HCT116 (cell line): ENCODE measurements at regions not wholly inside any gene's neighbourhood (a gene's known extent, or its start where the extent isn't known, plus 50 kb on each side); places are given as distances from the start of the nearest gene placed in this dataset.

Experiments used
- ATAC-seq: fragments of 200-7000 bp; cut with Tn5 transposase; 2 replicates; pipeline ENCODE4 v1.9.1; 2020; ENCODE audit warnings: mild to moderate bottlenecking, moderate library complexity
- BruUV-seq: library from RNA; stranded (reverse); fragments of 400-500 nt; replicated peaks from 2 replicates; lab custom pipeline; 2021; lab: Mats Ljungman, UMichigan
- CTCF ChIA-PET: fragments of 300-600 bp; sonication (Branson Sonifier 250); formaldehyde crosslinking; loops from one replicate; lab custom pipeline; 2021; ENCODE audit warnings: antibody characterized with exemption; lab: Charles Lee
- POLR2A ChIA-PET: fragments of 300-600, 350-600 bp; sonication (Branson Sonifier 250); formaldehyde crosslinking; loops from one replicate; lab custom pipeline; 2021; ENCODE audit warnings: antibody characterized with exemption; lab: Charles Lee
- RAD21 ChIA-PET, 2 experiments: fragments of 300-600 bp; sonication (Branson Sonifier 250); formaldehyde crosslinking; loops; one replicate each; lab custom pipeline; 2023; ENCODE audit warnings: low total read pairs in 2 of 2; ENCODE audit not compliant: uncharacterized antibody in 2 of 2, unreplicated experiment in 2 of 2, low non-redundant PET in 1 of 2; lab: Charles Lee
- DNase-seq: peaks from one replicate; pipeline ENCODE4 v3.0.0-alpha.2; 2010; ENCODE audit warnings: low read depth, low spot score
- H2AFZ ChIP-seq: fragments of 200-600 bp; shearing (Covaris generic), sonication (generic); 2 replicates; pipeline ENCODE4 v1.6.1; 2017; ENCODE audit warnings: low read depth, mixed run types, mixed read lengths, antibody characterized with exemption, low read length; ENCODE audit not compliant: poor library complexity, severe bottlenecking
- H3K27ac ChIP-seq: 2 replicates; pipeline ENCODE4 v1.5.1; 2012; ENCODE audit warnings: low read depth, low read length
- H3K27me3 ChIP-seq: fragments of 200-600 bp; sonication (generic); 2 replicates; pipeline ENCODE4 v1.6.1; 2016; ENCODE audit warnings: mixed run types, low read length, mixed read lengths; ENCODE audit not compliant: insufficient read depth
- H3K36me3 ChIP-seq, 2 experiments: fragments of 200-500 bp in 1 of 2; fragments of 200-600 bp in 1 of 2; sonication (Bioruptor generic) in 1 of 2; sonication (generic) in 1 of 2; 2 replicates each; pipeline versions ENCODE4 v1.5.1 to v1.6.1; 2014 to 2016; ENCODE audit warnings: low read length in 2 of 2, inconsistent platforms in 1 of 2, mixed read lengths in 1 of 2, mixed run types in 1 of 2; ENCODE audit not compliant: insufficient read depth in 2 of 2, control insufficient read depth in 1 of 2
- H3K4me1 ChIP-seq, 2 experiments: fragments of 200-600 bp in 1 of 2; sonication (generic) in 1 of 2; 2 replicates each; pipeline versions ENCODE4 v1.5.1 to v1.6.1; 2012 to 2017; ENCODE audit warnings: low read length in 2 of 2, inconsistent platforms in 1 of 2, mild to moderate bottlenecking in 1 of 2, mixed read lengths in 1 of 2, mixed run types in 1 of 2, moderate library complexity in 1 of 2; ENCODE audit not compliant: insufficient read depth in 2 of 2, control insufficient read depth in 1 of 2
- H3K4me2 ChIP-seq: fragments of 200-600 bp; sonication (generic); 2 replicates; pipeline ENCODE4 v1.6.1; 2017; ENCODE audit warnings: mixed run types, low read length, mixed read lengths
- H3K4me3 ChIP-seq, 2 experiments: fragments of 200-600 bp in 1 of 2; sonication (generic) in 1 of 2; replicated peaks in 1 of 2; 2 replicates each; pipeline ENCODE4 v1.5.1; 2011 to 2016; ENCODE audit warnings: low read length in 2 of 2, control low read depth in 1 of 2, low read depth in 1 of 2, mild to moderate bottlenecking in 1 of 2, mixed read lengths in 1 of 2, mixed run types in 1 of 2
- H3K79me2 ChIP-seq: fragments of 200-600 bp; sonication (generic); 2 replicates; pipeline ENCODE4 v1.6.1; 2017; ENCODE audit warnings: mild to moderate bottlenecking, mixed run types, low read length, moderate library complexity, mixed read lengths; ENCODE audit not compliant: insufficient read depth
- H3K9ac ChIP-seq: fragments of 200-600 bp; sonication (generic); 2 replicates; pipeline ENCODE4 v1.6.1; 2016; ENCODE audit warnings: low read length, mixed read lengths
- H3K9me2 ChIP-seq: fragments of 200-600 bp; sonication (generic), shearing (Covaris generic); 2 replicates; pipeline ENCODE4 v1.6.1; 2017; ENCODE audit warnings: mixed run types, mild to moderate bottlenecking, moderate library complexity; ENCODE audit not compliant: insufficient read depth
- H3K9me3 ChIP-seq, 2 experiments: fragments of 200-500 bp in 1 of 2; fragments of 200-600 bp in 1 of 2; sonication (Bioruptor generic) in 1 of 2; sonication (generic) in 1 of 2; 2 replicates each; pipeline ENCODE4 v1.6.1; 2014 to 2017; ENCODE audit warnings: low read length in 2 of 2, mixed read lengths in 2 of 2, inconsistent platforms in 1 of 2, low read depth in 1 of 2, mild to moderate bottlenecking in 1 of 2, mixed run types in 1 of 2, moderate library complexity in 1 of 2; ENCODE audit not compliant: control insufficient read depth in 1 of 2, insufficient read depth in 1 of 2
- H4K20me1 ChIP-seq: fragments of 200-600 bp; sonication (generic), shearing (Covaris generic); 2 replicates; pipeline ENCODE4 v1.6.1; 2017; ENCODE audit warnings: mixed run types, mild to moderate bottlenecking, moderate library complexity; ENCODE audit not compliant: insufficient read depth
- CBX3 ChIP-seq: IDR thresholded peaks from 2 replicates; pipeline ENCODE4 v1.6.1; 2012; ENCODE audit warnings: low read depth
- CEBPB ChIP-seq: IDR thresholded peaks from 2 replicates; pipeline ENCODE4 v1.6.1; 2012; ENCODE audit warnings: low read depth
- EGR1 ChIP-seq: IDR thresholded peaks from 2 replicates; pipeline ENCODE4 v1.6.1; 2012; ENCODE audit warnings: low read depth
- ELF1 ChIP-seq: IDR thresholded peaks from 2 replicates; pipeline ENCODE4 v1.6.1; 2012; ENCODE audit warnings: low read depth, borderline replicate concordance
- EZH2 ChIP-seq: fragments of 200-600 bp; sonication (generic); IDR thresholded peaks from 2 replicates; pipeline ENCODE4 v1.6.1; 2017; ENCODE audit warnings: antibody characterized with exemption, mixed run types
- EZH2phosphoT487 ChIP-seq: fragments of 200-600 bp; IDR thresholded peaks from 2 replicates; pipeline ENCODE4 v1.6.1; 2018; ENCODE audit warnings: antibody characterized with exemption, borderline replicate concordance
- FOSL1 ChIP-seq: IDR thresholded peaks from 2 replicates; pipeline ENCODE4 v1.6.1; 2012; ENCODE audit warnings: low read depth
- JUND ChIP-seq: IDR thresholded peaks from 2 replicates; pipeline ENCODE4 v1.6.1; 2012
- POLR2A ChIP-seq: IDR thresholded peaks from 2 replicates; pipeline ENCODE4 v1.7.0; 2011; ENCODE audit warnings: borderline replicate concordance; ENCODE audit not compliant: insufficient read depth, insufficient read length; ENCODE audit errors: extremely low read depth
- POLR2AphosphoS5 ChIP-seq: IDR thresholded peaks from 2 replicates; pipeline ENCODE4 v1.6.1; 2011; ENCODE audit warnings: mild to moderate bottlenecking, low read depth, low read length, moderate library complexity
- SIN3A ChIP-seq: IDR thresholded peaks from 2 replicates; pipeline ENCODE4 v1.6.1; 2012; ENCODE audit warnings: low read depth
- SRF ChIP-seq: IDR thresholded peaks from 2 replicates; pipeline ENCODE4 v1.6.1; 2012; ENCODE audit warnings: low read depth
- TCF7L2 ChIP-seq: IDR thresholded peaks from 2 replicates; pipeline ENCODE4 v1.7.0; 2011; ENCODE audit warnings: borderline replicate concordance, inconsistent platforms; ENCODE audit not compliant: insufficient read depth, insufficient read length; ENCODE audit errors: extremely low read depth
- YY1 ChIP-seq: IDR thresholded peaks from 2 replicates; pipeline ENCODE4 v1.6.1; 2011; ENCODE audit warnings: low read length, low read depth, moderate library complexity, mild to moderate bottlenecking; ENCODE audit not compliant: insufficient replicate concordance; ENCODE audit errors: extremely low read depth
- ZFX ChIP-seq: fragments of 450-650 bp; IDR thresholded peaks from 2 replicates; pipeline ENCODE4 v1.6.1; 2017
- ZNF274 ChIP-seq: fragments of 200-500 bp; sonication (Bioruptor generic); IDR thresholded peaks from 2 replicates; pipeline ENCODE4 v1.6.1; 2014; ENCODE audit warnings: mild to moderate bottlenecking, low read depth, low read length, inconsistent platforms
- intact Hi-C: fragments of 100-400 bp; cut with micrococcal nuclease; formaldehyde crosslinking; loops from 2 replicates; pipeline ENCODE4 v1.10.0; 2022
- TF ChIP-seq, protein P1 (sequence below): IDR thresholded peaks from 2 replicates; pipeline ENCODE4 v1.6.1; 2012
- TF ChIP-seq, protein P2 (sequence below): IDR thresholded peaks from 2 replicates; pipeline ENCODE4 v1.6.1; 2011; ENCODE audit warnings: mild to moderate bottlenecking, low read length, moderate library complexity; ENCODE audit not compliant: insufficient replicate concordance; ENCODE audit errors: extremely low read depth
- TF ChIP-seq, protein P3 (sequence below): IDR thresholded peaks from 2 replicates; pipeline ENCODE4 v1.6.1; 2012; ENCODE audit warnings: low read depth
- TF ChIP-seq, protein P4 (sequence below): IDR thresholded peaks from 2 replicates; pipeline ENCODE4 v1.6.1; 2012

DNA sequence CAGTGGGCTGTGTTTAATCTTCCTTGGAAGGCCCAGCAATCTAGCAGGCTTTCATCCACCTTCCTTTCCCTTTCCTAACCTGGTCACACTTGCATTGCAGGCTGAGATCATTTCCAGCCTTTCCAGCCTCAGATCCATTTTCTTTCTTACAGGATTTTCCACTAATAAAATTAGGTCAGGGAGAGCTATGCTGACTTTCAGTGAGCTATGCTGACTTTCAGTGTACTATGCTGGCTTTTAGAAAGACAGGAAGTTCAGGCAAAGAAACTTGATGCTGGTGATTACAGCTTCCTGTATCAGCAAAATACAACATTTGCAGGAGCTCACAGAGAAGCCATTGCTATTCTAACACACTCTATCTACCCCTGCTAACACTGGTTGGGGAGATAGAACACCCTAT lies 735.0 kb downstream of the CCDC85A start:
- no peaks in the 10 kb centered on the region for H4K20me1 ChIP-seq
- RAD21 ChIA-PET, result no interaction called here
- H2AFZ ChIP-seq, result no peak overlapping the region
- no peaks in the 10 kb centered on the region for H3K36me3 ChIP-seq
- H3K9me3 ChIP-seq, result no peaks in the 10 kb centered on the region
- H3K9ac ChIP-seq, result no peak overlapping the region
- H3K4me1 ChIP-seq, result no peaks in the 10 kb centered on the region
- ATAC-seq (no peak), DNase-seq (no peak)
- CTCF ChIA-PET, result no interaction called here
- no peaks in the 10 kb centered on the region for H3K79me2 ChIP-seq
- intact Hi-C loops, result no loop called here
- POLR2A ChIA-PET, result no interaction called here
- no TSS peak for BruUV-seq
- no peaks in the 10 kb centered on the region for H3K27me3 ChIP-seq
- no peaks in the 10 kb centered on the region for H3K9me2 ChIP-seq
- no peak overlapping the region for H3K4me3 ChIP-seq
- H3K4me2 ChIP-seq, result no peak overlapping the region
- TF ChIP-seq EZH2phosphoT487 (no peak), SIN3A (no peak), SRF (no peak), ZNF274 (no peak), YY1 (no peak), TCF7L2 (no peak), ZFX (no peak), JUND (no peak), CBX3 (no peak), EGR1 (no peak), POLR2AphosphoS5 (no peak), POLR2A (no peak), CEBPB (no peak), ELF1 (no peak), EZH2 (no peak), FOSL1 (no peak)
- TF ChIP-seq, protein P1, sequence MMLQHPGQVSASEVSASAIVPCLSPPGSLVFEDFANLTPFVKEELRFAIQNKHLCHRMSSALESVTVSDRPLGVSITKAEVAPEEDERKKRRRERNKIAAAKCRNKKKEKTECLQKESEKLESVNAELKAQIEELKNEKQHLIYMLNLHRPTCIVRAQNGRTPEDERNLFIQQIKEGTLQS, result no peak
- TF ChIP-seq, protein P2, sequence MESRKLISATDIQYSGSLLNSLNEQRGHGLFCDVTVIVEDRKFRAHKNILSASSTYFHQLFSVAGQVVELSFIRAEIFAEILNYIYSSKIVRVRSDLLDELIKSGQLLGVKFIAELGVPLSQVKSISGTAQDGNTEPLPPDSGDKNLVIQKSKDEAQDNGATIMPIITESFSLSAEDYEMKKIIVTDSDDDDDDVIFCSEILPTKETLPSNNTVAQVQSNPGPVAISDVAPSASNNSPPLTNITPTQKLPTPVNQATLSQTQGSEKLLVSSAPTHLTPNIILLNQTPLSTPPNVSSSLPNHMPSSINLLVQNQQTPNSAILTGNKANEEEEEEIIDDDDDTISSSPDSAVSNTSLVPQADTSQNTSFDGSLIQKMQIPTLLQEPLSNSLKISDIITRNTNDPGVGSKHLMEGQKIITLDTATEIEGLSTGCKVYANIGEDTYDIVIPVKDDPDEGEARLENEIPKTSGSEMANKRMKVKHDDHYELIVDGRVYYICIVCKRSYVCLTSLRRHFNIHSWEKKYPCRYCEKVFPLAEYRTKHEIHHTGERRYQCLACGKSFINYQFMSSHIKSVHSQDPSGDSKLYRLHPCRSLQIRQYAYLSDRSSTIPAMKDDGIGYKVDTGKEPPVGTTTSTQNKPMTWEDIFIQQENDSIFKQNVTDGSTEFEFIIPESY, result no peak
- TF ChIP-seq, protein P3, sequence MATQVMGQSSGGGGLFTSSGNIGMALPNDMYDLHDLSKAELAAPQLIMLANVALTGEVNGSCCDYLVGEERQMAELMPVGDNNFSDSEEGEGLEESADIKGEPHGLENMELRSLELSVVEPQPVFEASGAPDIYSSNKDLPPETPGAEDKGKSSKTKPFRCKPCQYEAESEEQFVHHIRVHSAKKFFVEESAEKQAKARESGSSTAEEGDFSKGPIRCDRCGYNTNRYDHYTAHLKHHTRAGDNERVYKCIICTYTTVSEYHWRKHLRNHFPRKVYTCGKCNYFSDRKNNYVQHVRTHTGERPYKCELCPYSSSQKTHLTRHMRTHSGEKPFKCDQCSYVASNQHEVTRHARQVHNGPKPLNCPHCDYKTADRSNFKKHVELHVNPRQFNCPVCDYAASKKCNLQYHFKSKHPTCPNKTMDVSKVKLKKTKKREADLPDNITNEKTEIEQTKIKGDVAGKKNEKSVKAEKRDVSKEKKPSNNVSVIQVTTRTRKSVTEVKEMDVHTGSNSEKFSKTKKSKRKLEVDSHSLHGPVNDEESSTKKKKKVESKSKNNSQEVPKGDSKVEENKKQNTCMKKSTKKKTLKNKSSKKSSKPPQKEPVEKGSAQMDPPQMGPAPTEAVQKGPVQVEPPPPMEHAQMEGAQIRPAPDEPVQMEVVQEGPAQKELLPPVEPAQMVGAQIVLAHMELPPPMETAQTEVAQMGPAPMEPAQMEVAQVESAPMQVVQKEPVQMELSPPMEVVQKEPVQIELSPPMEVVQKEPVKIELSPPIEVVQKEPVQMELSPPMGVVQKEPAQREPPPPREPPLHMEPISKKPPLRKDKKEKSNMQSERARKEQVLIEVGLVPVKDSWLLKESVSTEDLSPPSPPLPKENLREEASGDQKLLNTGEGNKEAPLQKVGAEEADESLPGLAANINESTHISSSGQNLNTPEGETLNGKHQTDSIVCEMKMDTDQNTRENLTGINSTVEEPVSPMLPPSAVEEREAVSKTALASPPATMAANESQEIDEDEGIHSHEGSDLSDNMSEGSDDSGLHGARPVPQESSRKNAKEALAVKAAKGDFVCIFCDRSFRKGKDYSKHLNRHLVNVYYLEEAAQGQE, result no peak
- TF ChIP-seq, protein P4, sequence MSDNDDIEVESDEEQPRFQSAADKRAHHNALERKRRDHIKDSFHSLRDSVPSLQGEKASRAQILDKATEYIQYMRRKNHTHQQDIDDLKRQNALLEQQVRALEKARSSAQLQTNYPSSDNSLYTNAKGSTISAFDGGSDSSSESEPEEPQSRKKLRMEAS, result no peak
- no peak overlapping the region for H3K27ac ChIP-seq
